ENCODE measurements at regions not wholly inside any gene's neighbourhood (a gene's known extent, or its start where the extent isn't known, plus 50 kb on each side); places are given as distances from the start of the nearest gene placed in this dataset.

GRCh38 chr4:141455651-141456050 lies 180.7 kb upstream of the IL15 start (continued):
- TF ChIP-seq, protein P1, sequence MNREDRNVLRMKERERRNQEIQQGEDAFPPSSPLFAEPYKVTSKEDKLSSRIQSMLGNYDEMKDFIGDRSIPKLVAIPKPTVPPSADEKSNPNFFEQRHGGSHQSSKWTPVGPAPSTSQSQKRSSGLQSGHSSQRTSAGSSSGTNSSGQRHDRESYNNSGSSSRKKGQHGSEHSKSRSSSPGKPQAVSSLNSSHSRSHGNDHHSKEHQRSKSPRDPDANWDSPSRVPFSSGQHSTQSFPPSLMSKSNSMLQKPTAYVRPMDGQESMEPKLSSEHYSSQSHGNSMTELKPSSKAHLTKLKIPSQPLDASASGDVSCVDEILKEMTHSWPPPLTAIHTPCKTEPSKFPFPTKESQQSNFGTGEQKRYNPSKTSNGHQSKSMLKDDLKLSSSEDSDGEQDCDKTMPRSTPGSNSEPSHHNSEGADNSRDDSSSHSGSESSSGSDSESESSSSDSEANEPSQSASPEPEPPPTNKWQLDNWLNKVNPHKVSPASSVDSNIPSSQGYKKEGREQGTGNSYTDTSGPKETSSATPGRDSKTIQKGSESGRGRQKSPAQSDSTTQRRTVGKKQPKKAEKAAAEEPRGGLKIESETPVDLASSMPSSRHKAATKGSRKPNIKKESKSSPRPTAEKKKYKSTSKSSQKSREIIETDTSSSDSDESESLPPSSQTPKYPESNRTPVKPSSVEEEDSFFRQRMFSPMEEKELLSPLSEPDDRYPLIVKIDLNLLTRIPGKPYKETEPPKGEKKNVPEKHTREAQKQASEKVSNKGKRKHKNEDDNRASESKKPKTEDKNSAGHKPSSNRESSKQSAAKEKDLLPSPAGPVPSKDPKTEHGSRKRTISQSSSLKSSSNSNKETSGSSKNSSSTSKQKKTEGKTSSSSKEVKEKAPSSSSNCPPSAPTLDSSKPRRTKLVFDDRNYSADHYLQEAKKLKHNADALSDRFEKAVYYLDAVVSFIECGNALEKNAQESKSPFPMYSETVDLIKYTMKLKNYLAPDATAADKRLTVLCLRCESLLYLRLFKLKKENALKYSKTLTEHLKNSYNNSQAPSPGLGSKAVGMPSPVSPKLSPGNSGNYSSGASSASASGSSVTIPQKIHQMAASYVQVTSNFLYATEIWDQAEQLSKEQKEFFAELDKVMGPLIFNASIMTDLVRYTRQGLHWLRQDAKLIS (CRISPR knock-in tag; IDR thresholded peaks at IDR 0.05; ENCODE audit: borderline replicate concordance), result no peak
- TF ChIP-seq SP1 (CRISPR knock-in tag; conservative IDR thresholded peaks at IDR 0.05), result no peak
- TF ChIP-seq, protein P2, sequence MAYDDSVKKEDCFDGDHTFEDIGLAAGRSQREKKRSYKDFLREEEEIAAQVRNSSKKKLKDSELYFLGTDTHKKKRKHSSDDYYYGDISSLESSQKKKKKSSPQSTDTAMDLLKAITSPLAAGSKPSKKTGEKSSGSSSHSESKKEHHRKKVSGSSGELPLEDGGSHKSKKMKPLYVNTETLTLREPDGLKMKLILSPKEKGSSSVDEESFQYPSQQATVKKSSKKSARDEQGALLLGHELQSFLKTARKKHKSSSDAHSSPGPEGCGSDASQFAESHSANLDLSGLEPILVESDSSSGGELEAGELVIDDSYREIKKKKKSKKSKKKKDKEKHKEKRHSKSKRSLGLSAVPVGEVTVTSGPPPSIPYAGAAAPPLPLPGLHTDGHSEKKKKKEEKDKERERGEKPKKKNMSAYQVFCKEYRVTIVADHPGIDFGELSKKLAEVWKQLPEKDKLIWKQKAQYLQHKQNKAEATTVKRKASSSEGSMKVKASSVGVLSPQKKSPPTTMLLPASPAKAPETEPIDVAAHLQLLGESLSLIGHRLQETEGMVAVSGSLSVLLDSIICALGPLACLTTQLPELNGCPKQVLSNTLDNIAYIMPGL (CRISPR knock-in tag; IDR thresholded peaks at IDR 0.05), result no peak
- no peak for TF ChIP-seq STAT6 (CRISPR knock-in tag; conservative IDR thresholded peaks at IDR 0.05; ENCODE audit: low read depth)
- no peak for TF ChIP-seq TCF7 (CRISPR knock-in tag; IDR thresholded peaks at IDR 0.05; ENCODE audit: low read depth)
- TF ChIP-seq PREB (CRISPR knock-in tag; IDR thresholded peaks at IDR 0.05; ENCODE audit: borderline replicate concordance), result no peak
- no peak for TF ChIP-seq MXD4 (CRISPR knock-in tag; IDR thresholded peaks at IDR 0.05; ENCODE audit: borderline replicate concordance)
- no peak for TF ChIP-seq ZNF263 (CRISPR knock-in tag; IDR thresholded peaks at IDR 0.05; ENCODE audit: low read depth)

GRCh38 chr4:141457653-141458052 lies 178.7 kb upstream of the IL15 start:
- no peak overlapping the region for H3K4me3 Mint-ChIP-seq
- no peak overlapping the region for H3K27ac Mint-ChIP-seq
- H3K36me3 Mint-ChIP-seq, result no peaks in the 10 kb centered on the region
- H3K4me1 Mint-ChIP-seq, result no peaks in the 10 kb centered on the region
- no peaks in the 10 kb centered on the region for H3K9me3 Mint-ChIP-seq
- DNase-seq (ENCODE audit: low spot score), result no peak
- no peaks in the 10 kb centered on the region for H3K27me3 Mint-ChIP-seq (ENCODE audit: low read depth)
- no peak for ATAC-seq
- TF ChIP-seq CREM (CRISPR knock-in tag; IDR thresholded peaks at IDR 0.05) (no peak), NFYB (CRISPR knock-in tag; conservative IDR thresholded peaks at IDR 0.05; ENCODE audit: low read depth) (no peak), HMGA2 (CRISPR knock-in tag; IDR thresholded peaks at IDR 0.05) (no peak), TEAD4 (CRISPR knock-in tag; IDR thresholded peaks at IDR 0.05) (no peak), MYBL2 (CRISPR knock-in tag; IDR thresholded peaks at IDR 0.05) (no peak), TEAD1 (CRISPR knock-in tag; IDR thresholded peaks at IDR 0.05) (no peak), IRF1 (CRISPR knock-in tag; IDR thresholded peaks at IDR 0.05) (no peak), PRRX2 (CRISPR knock-in tag; IDR thresholded peaks at IDR 0.05) (no peak), ZNF671 (CRISPR knock-in tag; IDR thresholded peaks at IDR 0.05) (no peak), RORB (CRISPR knock-in tag; IDR thresholded peaks at IDR 0.05) (no peak), FOXP4 (CRISPR knock-in tag; IDR thresholded peaks at IDR 0.05) (no peak), ZNF138 (CRISPR knock-in tag; conservative IDR thresholded peaks at IDR 0.05) (no peak), SMAD3 (CRISPR knock-in tag; IDR thresholded peaks at IDR 0.05; ENCODE audit: borderline replicate concordance) (no peak), ZNF423 (CRISPR knock-in tag; IDR thresholded peaks at IDR 0.05) (no peak)
- TF ChIP-seq, protein P3, sequence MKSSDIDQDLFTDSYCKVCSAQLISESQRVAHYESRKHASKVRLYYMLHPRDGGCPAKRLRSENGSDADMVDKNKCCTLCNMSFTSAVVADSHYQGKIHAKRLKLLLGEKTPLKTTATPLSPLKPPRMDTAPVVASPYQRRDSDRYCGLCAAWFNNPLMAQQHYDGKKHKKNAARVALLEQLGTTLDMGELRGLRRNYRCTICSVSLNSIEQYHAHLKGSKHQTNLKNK (CRISPR knock-in tag; IDR thresholded peaks at IDR 0.05), result no peak
- TF ChIP-seq, protein P4, sequence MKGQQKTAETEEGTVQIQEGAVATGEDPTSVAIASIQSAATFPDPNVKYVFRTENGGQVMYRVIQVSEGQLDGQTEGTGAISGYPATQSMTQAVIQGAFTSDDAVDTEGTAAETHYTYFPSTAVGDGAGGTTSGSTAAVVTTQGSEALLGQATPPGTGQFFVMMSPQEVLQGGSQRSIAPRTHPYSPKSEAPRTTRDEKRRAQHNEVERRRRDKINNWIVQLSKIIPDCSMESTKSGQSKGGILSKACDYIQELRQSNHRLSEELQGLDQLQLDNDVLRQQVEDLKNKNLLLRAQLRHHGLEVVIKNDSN (CRISPR knock-in tag; IDR thresholded peaks at IDR 0.05), result no peak
- ChIA-PET POLR2A (no interaction called here), CTCF (no interaction called here)

Data from WTC11 (cell line).